GM23248 (cell line): ENCODE measurements at regions not wholly inside any gene's neighbourhood (a gene's known extent, or its start where the extent isn't known, plus 50 kb on each side); places are given as distances from the start of the nearest gene placed in this dataset.

Source experiments
- DNase-seq: peaks from one replicate; pipeline ENCODE4 v3.0.0-alpha.2; 2015
- H2AFZ ChIP-seq: fragments of 200-600 bp; sonication (generic); 2 replicates; pipeline ENCODE4 v1.6.1; 2016; ENCODE audit warnings: antibody characterized with exemption
- H3F3A ChIP-seq: fragments of 200-600 bp; sonication (generic); 2 replicates; pipeline ENCODE4 v1.6.1; 2016; ENCODE audit warnings: mild to moderate bottlenecking, antibody characterized with exemption, mixed run types; ENCODE audit not compliant: insufficient read depth
- H3K27ac ChIP-seq: fragments of 200-600 bp; sonication (generic); 2 replicates; pipeline ENCODE4 v1.5.1; 2016; ENCODE audit warnings: mild to moderate bottlenecking
- H3K27me3 ChIP-seq: fragments of 200-600 bp; sonication (generic); replicated peaks from 2 replicates; pipeline ENCODE4 v1.6.1; 2016; ENCODE audit warnings: mild to moderate bottlenecking; ENCODE audit not compliant: insufficient read depth
- H3K36me3 ChIP-seq: fragments of 200-600 bp; sonication (generic); 2 replicates; pipeline ENCODE4 v1.6.1; 2016; ENCODE audit warnings: low read depth, mild to moderate bottlenecking
- H3K4me1 ChIP-seq: fragments of 200-600 bp; sonication (generic); 2 replicates; pipeline ENCODE4 v1.6.1; 2016; ENCODE audit warnings: mild to moderate bottlenecking; ENCODE audit not compliant: insufficient read depth
- H3K4me2 ChIP-seq: fragments of 200-600 bp; sonication (generic); one replicate; pipeline ENCODE4 v1.6.1; 2016; ENCODE audit warnings: mild to moderate bottlenecking; ENCODE audit not compliant: unreplicated experiment
- H3K4me3 ChIP-seq: fragments of 200-600 bp; sonication (generic); 2 replicates; pipeline ENCODE4 v1.5.1; 2016; ENCODE audit warnings: mild to moderate bottlenecking
- H3K79me2 ChIP-seq: fragments of 200-600 bp; sonication (generic); 2 replicates; pipeline ENCODE4 v1.6.1; 2016; ENCODE audit warnings: mild to moderate bottlenecking; ENCODE audit not compliant: insufficient read depth
- H3K9ac ChIP-seq: fragments of 200-600 bp; sonication (generic); 2 replicates; pipeline ENCODE4 v1.6.1; 2016; ENCODE audit warnings: mild to moderate bottlenecking
- H3K9me2 ChIP-seq: fragments of 200-600 bp; sonication (generic); 2 replicates; pipeline ENCODE4 v1.6.1; 2016; ENCODE audit warnings: mixed run types, mild to moderate bottlenecking, moderate library complexity; ENCODE audit not compliant: insufficient read depth
- H3K9me3 ChIP-seq: fragments of 200-600 bp; sonication (generic); one replicate; pipeline ENCODE4 v1.6.1; 2017; ENCODE audit warnings: low read depth
- H4K20me1 ChIP-seq: fragments of 200-600 bp; sonication (generic); 2 replicates; pipeline ENCODE4 v1.6.0; 2016; ENCODE audit not compliant: insufficient read depth
- EZH2 ChIP-seq: fragments of 200-600 bp; sonication (generic); IDR thresholded peaks from 2 replicates; pipeline ENCODE4 v1.6.1; 2018; ENCODE audit warnings: antibody characterized with exemption, mild to moderate bottlenecking; ENCODE audit not compliant: insufficient read depth, poor library complexity, severe bottlenecking
- EZH2phosphoT487 ChIP-seq: fragments of 200-600 bp; sonication (generic); IDR thresholded peaks from 2 replicates; pipeline ENCODE4 v1.6.1; 2018; ENCODE audit warnings: antibody characterized with exemption, moderate library complexity, mild to moderate bottlenecking, low read depth; ENCODE audit not compliant: insufficient read depth
- WGBS, 2 experiments: methylation state at CpG; one replicate each; pipeline ENCODE4 v1.1.6; 2015 to 2017; ENCODE audit warnings: low lambda C conversion rate in 2 of 2, low coverage in 1 of 2; ENCODE audit errors: missing lambda C conversion rate in 2 of 2; 5-methylcytosine and 5-hydroxymethylcytosine counted together
- in situ Hi-C: fragments of 300-500 bp; cut with MboI; formaldehyde crosslinking; loops from 2 replicates; pipeline ENCODE4 v1.15.0; 2020

- Histone ChIP-seq H3K9ac (no peak overlapping the region), H4K20me1 (0 out of 2 replicates have a peak, but pooled peaks cover 4% of the 10 kb centered on the region), H3K4me3 (no peak overlapping the region), H3K9me3 (no peaks in the 10 kb centered on the region), H3K9me2 (no peaks in the 10 kb centered on the region), H3F3A (no peaks in the 10 kb centered on the region), H2AFZ (no peak overlapping the region), H3K36me3 (no peaks in the 10 kb centered on the region), H3K4me1 (peaks cover 17% of the 10 kb centered on the region), H3K27me3 (no peaks in the 10 kb centered on the region), H3K27ac (no peak overlapping the region), H3K4me2 (no peak overlapping the region), H3K79me2 (no peaks in the 10 kb centered on the region)
- WGBS, 2 experiments, result 87 to 96% methylated on average over 2 of the region's 2 CpGs
- no peak for TF ChIP-seq EZH2phosphoT487
- TF ChIP-seq EZH2, result no peak
- in situ Hi-C loops, result no loop called here
- DNase-seq, result no peak
Observed at GRCh38 chr1:184903111-184903692, 71.1 kb downstream of the NIBAN1 start.

- 0 out of 2 replicates have a peak, but pooled peaks cover 8% of the 10 kb centered on the region for H3K4me1 ChIP-seq
- H3K4me2 ChIP-seq, result no peak overlapping the region
- no peak overlapping the region for H3K9ac ChIP-seq
- H2AFZ ChIP-seq, result no peak overlapping the region
- no peaks in the 10 kb centered on the region for H3K9me3 ChIP-seq
- no peak overlapping the region for H3K27ac ChIP-seq
- whole genome bisulfite sequencing, 2 experiments, result 93 to 98% methylated on average over 4 of the region's 4 CpGs
- no peaks in the 10 kb centered on the region for H3K9me2 ChIP-seq
- H3K4me3 ChIP-seq, result no peak overlapping the region
- H3K36me3 ChIP-seq, result 0 out of 2 replicates have a peak, but pooled peaks cover 4% of the 10 kb centered on the region
- H4K20me1 ChIP-seq, result 0 out of 2 replicates have a peak, but pooled peaks cover 4% of the 10 kb centered on the region
- no peaks in the 10 kb centered on the region for H3K27me3 ChIP-seq
- H3F3A ChIP-seq, result no peaks in the 10 kb centered on the region
- H3K79me2 ChIP-seq, result no peaks in the 10 kb centered on the region
- no peak for DNase-seq
- in situ Hi-C loops, result no loop called here
- no peak for TF ChIP-seq EZH2
- no peak for TF ChIP-seq EZH2phosphoT487
Observed at GRCh38 chr1:184900507-184900906, 73.8 kb downstream of the NIBAN1 start.

- WGBS, 2 experiments, result 76 to 81% methylated on average over 2 of the region's 2 CpGs
- in situ Hi-C loops, result no loop called here
- H3K36me3 ChIP-seq, result 0 out of 2 replicates have a peak, but pooled peaks cover 4% of the 10 kb centered on the region
- no peaks in the 10 kb centered on the region for H3K9me2 ChIP-seq
- no peak overlapping the region for H3K9ac ChIP-seq
- no peak overlapping the region for H3K27ac ChIP-seq
- no peaks in the 10 kb centered on the region for H3K79me2 ChIP-seq
- no peaks in the 10 kb centered on the region for H3F3A ChIP-seq
- no peaks in the 10 kb centered on the region for H3K27me3 ChIP-seq
- H4K20me1 ChIP-seq, result no peaks in the 10 kb centered on the region
- no peaks in the 10 kb centered on the region for H3K4me1 ChIP-seq
- no peaks in the 10 kb centered on the region for H3K9me3 ChIP-seq
- no peak overlapping the region for H2AFZ ChIP-seq
- H3K4me2 ChIP-seq, result no peak overlapping the region
- TF ChIP-seq EZH2phosphoT487 (no peak), EZH2 (no peak)
- DNase-seq, result no peak
- H3K4me3 ChIP-seq, result no peak overlapping the region
Observed at GRCh38 chr1:184896000-184896399, 78.3 kb downstream of the NIBAN1 start.

- peaks cover 2% of the 10 kb centered on the region; the same call in 1 of the 2 replicates for H3K4me1 ChIP-seq
- TF ChIP-seq EZH2phosphoT487, result no peak
- no peak for TF ChIP-seq EZH2
- WGBS, 2 experiments, result 99 to 100% methylated on average over 2 of the region's 2 CpGs
- H2AFZ ChIP-seq, result no peak overlapping the region
- no peak overlapping the region for H3K4me3 ChIP-seq
- H3K27me3 ChIP-seq, result no peaks in the 10 kb centered on the region
- H3K36me3 ChIP-seq, result 0 out of 2 replicates have a peak, but pooled peaks cover 4% of the 10 kb centered on the region
- H3K79me2 ChIP-seq, result no peaks in the 10 kb centered on the region
- no peak overlapping the region for H3K4me2 ChIP-seq
- H3K27ac ChIP-seq, result no peak overlapping the region
- no peaks in the 10 kb centered on the region for H3K9me2 ChIP-seq
- no peaks in the 10 kb centered on the region for H3K9me3 ChIP-seq
- in situ Hi-C loops, result no loop called here
- no peaks in the 10 kb centered on the region for H3F3A ChIP-seq
- no peak for DNase-seq
- no peak overlapping the region for H3K9ac ChIP-seq
- H4K20me1 ChIP-seq, result no peaks in the 10 kb centered on the region
Observed at GRCh38 chr1:184895086-184895485, 79.2 kb downstream of the NIBAN1 start.

- in situ Hi-C loops, result no loop called here
- H3K9ac ChIP-seq, result no peak overlapping the region
- H3F3A ChIP-seq, result peaks cover 13% of the 10 kb centered on the region
- no peak overlapping the region for H3K4me2 ChIP-seq
- no peaks in the 10 kb centered on the region for H3K9me2 ChIP-seq
- H3K27ac ChIP-seq, result no peak overlapping the region
- H4K20me1 ChIP-seq, result no peaks in the 10 kb centered on the region
- no peak overlapping the region for H2AFZ ChIP-seq
- 80 to 88% methylated on average over 2 of the region's 2 CpGs for WGBS, 2 experiments
- H3K9me3 ChIP-seq, result no peaks in the 10 kb centered on the region
- no peaks in the 10 kb centered on the region for H3K79me2 ChIP-seq
- H3K4me1 ChIP-seq, result peaks cover 14% of the 10 kb centered on the region
- no peaks in the 10 kb centered on the region for H3K27me3 ChIP-seq
- no peak for DNase-seq
- H3K36me3 ChIP-seq, result 0 out of 2 replicates have a peak, but pooled peaks cover 4% of the 10 kb centered on the region
- H3K4me3 ChIP-seq, result no peak overlapping the region
- no peak for TF ChIP-seq EZH2phosphoT487
- no peak for TF ChIP-seq EZH2
Observed at GRCh38 chr1:184893695-184894094, 80.6 kb downstream of the NIBAN1 start.
